VCaP (cell line): ENCODE measurements at regions not wholly inside any gene's neighbourhood (a gene's known extent, or its start where the extent isn't known, plus 50 kb on each side); places are given as distances from the start of the nearest gene placed in this dataset.

Source experiments
- H3K27ac ChIP-seq: fragments of 450-650 bp; 2 replicates; pipeline ENCODE4 v1.5.1; 2017
- TF ChIP-seq, protein P1 (sequence below): fragments of 450-650 bp; conservative IDR thresholded peaks from 2 replicates; pipeline ENCODE4 v1.5.1; 2017; ENCODE audit warnings: mild to moderate bottlenecking, moderate library complexity

DNA sequence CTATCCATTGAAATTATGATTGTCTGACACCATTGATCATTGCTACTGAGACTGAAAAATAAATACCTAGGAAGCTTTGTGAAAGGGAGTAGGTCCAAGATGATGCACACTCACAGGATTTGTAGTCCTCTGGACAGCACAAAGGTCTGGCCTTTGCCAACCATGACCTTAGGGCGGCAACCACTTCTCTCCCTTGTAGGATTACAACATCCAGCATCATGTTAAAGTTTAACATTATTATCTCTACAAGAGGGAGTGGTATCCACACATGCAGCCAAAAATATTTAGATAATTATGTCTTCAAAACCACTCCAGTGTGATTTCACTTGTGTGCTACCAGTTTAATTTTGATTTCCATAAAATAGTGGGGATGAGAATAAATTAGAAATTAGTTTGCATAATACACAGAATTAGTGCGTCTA is 51.1 kb upstream of the NHSL1 start:
- H3K27ac ChIP-seq: no peak overlapping the region

DNA sequence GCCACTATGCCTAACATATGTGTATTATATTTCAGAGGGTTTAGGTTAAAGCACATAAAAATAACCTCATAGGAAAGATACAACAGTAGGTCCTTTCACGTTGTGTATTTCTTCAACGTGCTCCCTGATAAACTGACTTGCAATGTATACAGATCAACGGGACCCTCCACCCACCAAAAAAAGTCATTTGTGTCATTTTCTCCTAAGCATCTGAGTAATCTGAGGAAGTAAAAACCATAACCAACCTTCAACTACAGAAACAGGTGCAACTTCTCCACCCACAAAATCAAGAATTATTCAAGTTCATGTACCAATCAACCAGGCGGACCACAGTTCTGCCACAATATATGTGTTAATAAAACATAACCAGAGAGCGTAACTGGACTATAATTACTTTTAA is 54.9 kb upstream of the NHSL1 start:
- TF ChIP-seq, protein P1, sequence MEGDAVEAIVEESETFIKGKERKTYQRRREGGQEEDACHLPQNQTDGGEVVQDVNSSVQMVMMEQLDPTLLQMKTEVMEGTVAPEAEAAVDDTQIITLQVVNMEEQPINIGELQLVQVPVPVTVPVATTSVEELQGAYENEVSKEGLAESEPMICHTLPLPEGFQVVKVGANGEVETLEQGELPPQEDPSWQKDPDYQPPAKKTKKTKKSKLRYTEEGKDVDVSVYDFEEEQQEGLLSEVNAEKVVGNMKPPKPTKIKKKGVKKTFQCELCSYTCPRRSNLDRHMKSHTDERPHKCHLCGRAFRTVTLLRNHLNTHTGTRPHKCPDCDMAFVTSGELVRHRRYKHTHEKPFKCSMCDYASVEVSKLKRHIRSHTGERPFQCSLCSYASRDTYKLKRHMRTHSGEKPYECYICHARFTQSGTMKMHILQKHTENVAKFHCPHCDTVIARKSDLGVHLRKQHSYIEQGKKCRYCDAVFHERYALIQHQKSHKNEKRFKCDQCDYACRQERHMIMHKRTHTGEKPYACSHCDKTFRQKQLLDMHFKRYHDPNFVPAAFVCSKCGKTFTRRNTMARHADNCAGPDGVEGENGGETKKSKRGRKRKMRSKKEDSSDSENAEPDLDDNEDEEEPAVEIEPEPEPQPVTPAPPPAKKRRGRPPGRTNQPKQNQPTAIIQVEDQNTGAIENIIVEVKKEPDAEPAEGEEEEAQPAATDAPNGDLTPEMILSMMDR: no peak
- no peak overlapping the region for H3K27ac ChIP-seq

More for the DNA sequence above, 51.1 kb upstream of the NHSL1 start:
- TF ChIP-seq, protein P1: no peak

DNA sequence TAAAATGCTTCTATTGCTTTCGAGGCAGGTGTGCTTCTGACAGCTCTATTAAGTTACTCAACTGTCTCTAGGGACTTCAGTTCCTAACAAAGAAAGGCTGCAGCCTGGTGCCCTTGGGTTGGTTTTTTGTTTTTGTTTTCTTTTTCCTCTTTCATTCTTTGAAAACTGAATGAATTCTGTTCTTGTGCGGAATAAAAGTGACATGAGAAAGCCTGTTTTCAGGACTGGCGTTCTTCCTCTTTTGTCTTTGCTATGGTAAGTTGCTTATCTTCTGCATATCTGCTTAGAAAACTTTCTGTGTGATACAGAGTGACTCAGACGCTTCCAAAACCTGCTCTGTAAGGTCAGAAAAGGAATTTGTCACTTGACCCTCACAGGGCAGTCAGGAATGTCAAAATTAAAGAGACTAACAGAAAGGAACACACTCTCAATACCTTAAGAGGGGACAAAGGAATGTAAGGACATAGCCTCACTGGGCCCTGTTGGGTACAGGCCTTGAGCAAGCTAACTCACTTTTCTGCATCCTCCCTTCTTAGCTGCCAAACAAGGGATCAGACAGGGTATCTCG is 56.2 kb upstream of the NHSL1 start:
- TF ChIP-seq, protein P1: no peak
- H3K27ac ChIP-seq: no peak overlapping the region

DNA sequence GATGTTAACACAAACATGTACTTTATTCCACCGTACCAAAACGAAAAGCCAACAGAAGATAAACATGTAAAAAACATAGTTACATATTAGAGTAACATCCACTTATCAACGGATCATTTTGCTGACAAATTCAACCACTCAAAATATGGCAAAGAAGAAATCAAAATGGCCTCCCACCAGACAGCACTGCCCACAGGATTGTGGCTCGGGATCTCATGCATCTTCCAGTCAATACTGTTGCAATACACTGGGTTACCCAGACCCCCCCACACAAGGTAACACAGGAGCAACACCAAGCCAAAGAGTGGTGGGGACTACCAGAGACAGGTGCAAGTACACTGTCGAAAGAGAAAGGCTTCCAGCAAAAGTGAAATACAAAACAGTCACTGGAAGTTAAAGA is 57.9 kb upstream of the NHSL1 start:
- H3K27ac ChIP-seq: no peak overlapping the region

DNA sequence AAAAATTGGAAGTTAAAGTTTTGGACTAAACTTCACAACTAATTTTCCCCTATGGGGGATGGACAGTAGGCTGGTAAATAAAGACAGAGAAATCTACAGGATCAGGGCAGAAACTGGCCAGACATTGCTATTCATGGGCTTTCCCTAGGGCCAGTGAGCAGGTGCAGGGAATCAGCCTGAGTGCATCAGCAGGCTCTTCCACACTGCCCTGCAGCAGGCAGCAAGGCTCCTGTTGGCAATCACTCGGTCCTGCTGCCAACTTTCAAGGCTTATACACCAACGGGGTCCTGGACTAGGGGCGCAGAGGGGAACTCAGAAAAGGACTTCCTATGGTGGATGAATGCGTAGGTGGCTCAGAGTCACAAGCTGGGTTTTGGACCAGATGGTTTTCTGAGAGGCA is 59.8 kb upstream of the NHSL1 start:
- H3K27ac ChIP-seq: no peak overlapping the region
- TF ChIP-seq, protein P1: no peak

More for the DNA sequence above, 57.9 kb upstream of the NHSL1 start:
- TF ChIP-seq, protein P1: no peak

DNA sequence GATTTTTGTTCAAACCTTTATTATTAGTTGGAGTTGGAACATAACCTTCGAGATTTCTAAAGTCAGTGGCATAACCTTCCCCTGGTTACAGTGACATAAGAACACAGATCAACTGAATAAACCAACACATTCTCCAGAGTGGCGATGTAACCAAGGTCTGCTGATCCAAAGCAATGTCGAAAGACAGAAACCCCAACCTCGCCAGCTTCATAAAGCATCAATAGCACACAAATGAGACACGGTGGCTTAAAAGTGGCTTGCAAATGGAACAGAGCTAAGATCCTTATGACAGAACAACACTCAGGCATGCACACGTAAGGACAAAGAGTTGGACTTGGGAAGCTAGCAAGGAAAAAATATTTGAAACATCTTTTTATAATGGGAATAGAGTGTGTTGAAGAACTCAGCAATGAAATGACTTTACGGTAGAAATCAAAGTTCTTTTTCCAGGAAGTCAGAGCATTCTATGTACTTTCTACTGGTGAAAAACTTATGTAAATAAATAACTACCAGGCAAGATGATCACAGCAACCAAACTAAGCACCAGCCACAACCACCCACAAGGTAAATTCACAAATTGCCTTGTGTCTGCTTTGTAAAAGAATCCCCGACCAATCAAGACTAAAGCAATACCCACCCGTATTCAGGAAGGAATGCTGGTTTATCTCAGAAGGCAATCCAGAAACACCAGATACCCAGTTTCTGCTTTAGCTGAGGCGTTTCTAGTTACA is 61.0 kb upstream of the NHSL1 start:
- TF ChIP-seq, protein P1: no peak
- H3K27ac ChIP-seq: no peak overlapping the region

DNA sequence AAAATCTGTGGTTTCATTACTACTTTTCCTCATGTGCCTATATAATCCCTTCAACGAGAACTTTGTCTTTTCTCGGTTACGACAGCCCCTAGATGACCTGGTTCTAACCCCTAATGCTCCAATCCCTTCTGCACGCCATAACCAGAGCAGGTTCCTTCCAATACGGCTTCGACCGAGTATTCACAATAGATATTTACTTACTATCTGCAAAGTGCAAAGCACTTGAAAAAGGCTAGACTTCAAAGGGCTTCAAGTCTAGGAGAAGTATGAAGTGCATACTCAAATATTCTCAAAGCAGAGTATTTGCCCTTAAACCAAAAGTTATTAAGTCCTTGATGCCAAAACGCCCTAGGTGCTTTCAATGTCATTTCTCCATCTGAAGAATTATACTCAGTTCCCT is 63.4 kb upstream of the NHSL1 start:
- no peak overlapping the region for H3K27ac ChIP-seq
- TF ChIP-seq, protein P1: no peak
